ENCODE measurements at regions not wholly inside any gene's neighbourhood (a gene's known extent, or its start where the extent isn't known, plus 50 kb on each side); places are given as distances from the start of the nearest gene placed in this dataset.

DNA sequence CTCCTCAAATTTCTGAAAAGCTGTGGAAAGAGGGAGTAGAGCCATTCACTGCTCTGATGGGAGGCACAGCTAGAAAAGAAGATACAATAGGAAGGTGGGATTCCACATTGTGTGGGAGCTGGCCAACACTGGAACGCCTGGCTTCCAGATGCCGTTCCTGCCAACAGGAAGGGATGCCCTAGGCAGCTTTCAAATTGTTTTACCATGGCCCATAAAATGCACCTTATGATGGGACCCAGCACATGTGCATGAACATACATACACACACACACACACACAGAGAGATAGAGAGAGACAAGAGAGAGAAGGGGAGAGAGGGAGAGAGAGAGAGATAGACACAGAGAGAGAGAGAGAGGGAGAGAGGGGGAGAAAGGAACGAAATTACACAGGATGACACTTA is 86.1 kb upstream of the BZW1 start:
- CTCF ChIA-PET = interaction anchor here (1.1 to 1.6 kb wide), 3 partner anchors 10 to 19 kb away, joined by 4 to 5 read pairs (median 4); no protein-coding TSS in a partner anchor
- Mint-ChIP-seq H3K9me3 (peaks cover 8% of the 10 kb centered on the region), H3K4me1 (no peaks in the 10 kb centered on the region; the same call in 1 of the 2 replicates), H3K27ac (no peak overlapping the region), H3K4me3 (no peak overlapping the region), H3K36me3 (no peaks in the 10 kb centered on the region), H3K27me3 (ENCODE audit: low read depth) (peaks cover 5% of the 10 kb centered on the region)
- TF ChIP-seq SP1 (CRISPR knock-in tag; conservative IDR thresholded peaks at IDR 0.05) = no peak
- TF ChIP-seq, protein P1, sequence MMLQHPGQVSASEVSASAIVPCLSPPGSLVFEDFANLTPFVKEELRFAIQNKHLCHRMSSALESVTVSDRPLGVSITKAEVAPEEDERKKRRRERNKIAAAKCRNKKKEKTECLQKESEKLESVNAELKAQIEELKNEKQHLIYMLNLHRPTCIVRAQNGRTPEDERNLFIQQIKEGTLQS (CRISPR knock-in tag; conservative IDR thresholded peaks at IDR 0.05) = no peak
- DNase-seq (ENCODE audit: low spot score) = no peak
- POLR2A ChIA-PET = no interaction called here
- ATAC-seq = no peak

DNA sequence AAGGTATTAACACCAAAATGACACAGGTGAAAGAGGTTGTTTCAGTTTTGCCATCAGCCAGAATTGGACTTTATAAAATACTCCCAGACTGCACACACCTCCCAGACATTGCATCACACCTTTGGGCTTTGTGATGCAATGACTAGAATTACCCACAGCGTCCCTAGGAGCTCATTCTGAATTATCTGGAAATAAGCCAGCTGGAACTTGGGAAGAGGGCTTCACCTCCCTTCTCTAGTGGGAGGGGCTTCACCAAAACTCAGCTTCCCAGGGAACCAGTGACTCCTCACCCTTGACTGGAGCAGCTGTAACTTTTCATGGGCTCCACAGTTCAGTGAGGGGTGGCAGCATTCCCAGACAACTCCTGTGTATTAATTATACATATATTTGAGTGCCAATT is 83.1 kb upstream of the BZW1 start:
- ChIA-PET CTCF (interaction anchor here (1.1 to 1.5 kb wide), 2 partner anchors 8 to 26 kb away, joined by 3 to 4 read pairs; no protein-coding TSS in a partner anchor), POLR2A (interaction anchor here (1.1 kb wide), 1 partner anchor 16 kb away, joined by 3 read pairs; no protein-coding TSS in a partner anchor)
- Mint-ChIP-seq H3K27me3 (ENCODE audit: low read depth) (peaks cover 5% of the 10 kb centered on the region), H3K4me1 (peaks cover 16% of the 10 kb centered on the region), H3K9me3 (no peaks in the 10 kb centered on the region), H3K27ac (no peak overlapping the region), H3K36me3 (no peaks in the 10 kb centered on the region), H3K4me3 (no peak overlapping the region)
- DNase-seq (ENCODE audit: low spot score) (no peak), ATAC-seq (no peak)
- TF ChIP-seq JAZF1 (CRISPR knock-in tag; IDR thresholded peaks at IDR 0.05) (no peak), GABPB1 (CRISPR knock-in tag; IDR thresholded peaks at IDR 0.05) (peak; percentile 90), ZNF121 (CRISPR knock-in tag; IDR thresholded peaks at IDR 0.05) (no peak)
- TF ChIP-seq, protein P2, sequence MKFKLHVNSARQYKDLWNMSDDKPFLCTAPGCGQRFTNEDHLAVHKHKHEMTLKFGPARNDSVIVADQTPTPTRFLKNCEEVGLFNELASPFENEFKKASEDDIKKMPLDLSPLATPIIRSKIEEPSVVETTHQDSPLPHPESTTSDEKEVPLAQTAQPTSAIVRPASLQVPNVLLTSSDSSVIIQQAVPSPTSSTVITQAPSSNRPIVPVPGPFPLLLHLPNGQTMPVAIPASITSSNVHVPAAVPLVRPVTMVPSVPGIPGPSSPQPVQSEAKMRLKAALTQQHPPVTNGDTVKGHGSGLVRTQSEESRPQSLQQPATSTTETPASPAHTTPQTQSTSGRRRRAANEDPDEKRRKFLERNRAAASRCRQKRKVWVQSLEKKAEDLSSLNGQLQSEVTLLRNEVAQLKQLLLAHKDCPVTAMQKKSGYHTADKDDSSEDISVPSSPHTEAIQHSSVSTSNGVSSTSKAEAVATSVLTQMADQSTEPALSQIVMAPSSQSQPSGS (CRISPR knock-in tag; IDR thresholded peaks at IDR 0.05; ENCODE audit: borderline replicate concordance, low read depth) = no peak
- TF ChIP-seq, protein P3, sequence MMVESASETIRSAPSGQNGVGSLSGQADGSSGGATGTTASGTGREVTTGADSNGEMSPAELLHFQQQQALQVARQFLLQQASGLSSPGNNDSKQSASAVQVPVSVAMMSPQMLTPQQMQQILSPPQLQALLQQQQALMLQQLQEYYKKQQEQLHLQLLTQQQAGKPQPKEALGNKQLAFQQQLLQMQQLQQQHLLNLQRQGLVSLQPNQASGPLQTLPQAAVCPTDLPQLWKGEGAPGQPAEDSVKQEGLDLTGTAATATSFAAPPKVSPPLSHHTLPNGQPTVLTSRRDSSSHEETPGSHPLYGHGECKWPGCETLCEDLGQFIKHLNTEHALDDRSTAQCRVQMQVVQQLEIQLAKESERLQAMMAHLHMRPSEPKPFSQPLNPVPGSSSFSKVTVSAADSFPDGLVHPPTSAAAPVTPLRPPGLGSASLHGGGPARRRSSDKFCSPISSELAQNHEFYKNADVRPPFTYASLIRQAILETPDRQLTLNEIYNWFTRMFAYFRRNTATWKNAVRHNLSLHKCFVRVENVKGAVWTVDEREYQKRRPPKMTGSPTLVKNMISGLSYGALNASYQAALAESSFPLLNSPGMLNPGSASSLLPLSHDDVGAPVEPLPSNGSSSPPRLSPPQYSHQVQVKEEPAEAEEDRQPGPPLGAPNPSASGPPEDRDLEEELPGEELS (CRISPR knock-in tag; IDR thresholded peaks at IDR 0.05) = no peak
- TF ChIP-seq, protein P4, sequence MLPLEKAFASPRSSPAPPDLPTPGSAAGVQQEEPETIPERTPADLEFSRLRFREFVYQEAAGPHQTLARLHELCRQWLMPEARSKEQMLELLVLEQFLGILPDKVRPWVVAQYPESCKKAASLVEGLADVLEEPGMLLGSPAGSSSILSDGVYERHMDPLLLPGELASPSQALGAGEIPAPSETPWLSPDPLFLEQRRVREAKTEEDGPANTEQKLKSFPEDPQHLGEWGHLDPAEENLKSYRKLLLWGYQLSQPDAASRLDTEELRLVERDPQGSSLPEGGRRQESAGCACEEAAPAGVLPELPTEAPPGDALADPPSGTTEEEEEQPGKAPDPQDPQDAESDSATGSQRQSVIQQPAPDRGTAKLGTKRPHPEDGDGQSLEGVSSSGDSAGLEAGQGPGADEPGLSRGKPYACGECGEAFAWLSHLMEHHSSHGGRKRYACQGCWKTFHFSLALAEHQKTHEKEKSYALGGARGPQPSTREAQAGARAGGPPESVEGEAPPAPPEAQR (CRISPR knock-in tag; IDR thresholded peaks at IDR 0.05) = no peak
- TF ChIP-seq, protein P5, sequence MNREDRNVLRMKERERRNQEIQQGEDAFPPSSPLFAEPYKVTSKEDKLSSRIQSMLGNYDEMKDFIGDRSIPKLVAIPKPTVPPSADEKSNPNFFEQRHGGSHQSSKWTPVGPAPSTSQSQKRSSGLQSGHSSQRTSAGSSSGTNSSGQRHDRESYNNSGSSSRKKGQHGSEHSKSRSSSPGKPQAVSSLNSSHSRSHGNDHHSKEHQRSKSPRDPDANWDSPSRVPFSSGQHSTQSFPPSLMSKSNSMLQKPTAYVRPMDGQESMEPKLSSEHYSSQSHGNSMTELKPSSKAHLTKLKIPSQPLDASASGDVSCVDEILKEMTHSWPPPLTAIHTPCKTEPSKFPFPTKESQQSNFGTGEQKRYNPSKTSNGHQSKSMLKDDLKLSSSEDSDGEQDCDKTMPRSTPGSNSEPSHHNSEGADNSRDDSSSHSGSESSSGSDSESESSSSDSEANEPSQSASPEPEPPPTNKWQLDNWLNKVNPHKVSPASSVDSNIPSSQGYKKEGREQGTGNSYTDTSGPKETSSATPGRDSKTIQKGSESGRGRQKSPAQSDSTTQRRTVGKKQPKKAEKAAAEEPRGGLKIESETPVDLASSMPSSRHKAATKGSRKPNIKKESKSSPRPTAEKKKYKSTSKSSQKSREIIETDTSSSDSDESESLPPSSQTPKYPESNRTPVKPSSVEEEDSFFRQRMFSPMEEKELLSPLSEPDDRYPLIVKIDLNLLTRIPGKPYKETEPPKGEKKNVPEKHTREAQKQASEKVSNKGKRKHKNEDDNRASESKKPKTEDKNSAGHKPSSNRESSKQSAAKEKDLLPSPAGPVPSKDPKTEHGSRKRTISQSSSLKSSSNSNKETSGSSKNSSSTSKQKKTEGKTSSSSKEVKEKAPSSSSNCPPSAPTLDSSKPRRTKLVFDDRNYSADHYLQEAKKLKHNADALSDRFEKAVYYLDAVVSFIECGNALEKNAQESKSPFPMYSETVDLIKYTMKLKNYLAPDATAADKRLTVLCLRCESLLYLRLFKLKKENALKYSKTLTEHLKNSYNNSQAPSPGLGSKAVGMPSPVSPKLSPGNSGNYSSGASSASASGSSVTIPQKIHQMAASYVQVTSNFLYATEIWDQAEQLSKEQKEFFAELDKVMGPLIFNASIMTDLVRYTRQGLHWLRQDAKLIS (CRISPR knock-in tag; IDR thresholded peaks at IDR 0.05; ENCODE audit: borderline replicate concordance) = no peak

DNA sequence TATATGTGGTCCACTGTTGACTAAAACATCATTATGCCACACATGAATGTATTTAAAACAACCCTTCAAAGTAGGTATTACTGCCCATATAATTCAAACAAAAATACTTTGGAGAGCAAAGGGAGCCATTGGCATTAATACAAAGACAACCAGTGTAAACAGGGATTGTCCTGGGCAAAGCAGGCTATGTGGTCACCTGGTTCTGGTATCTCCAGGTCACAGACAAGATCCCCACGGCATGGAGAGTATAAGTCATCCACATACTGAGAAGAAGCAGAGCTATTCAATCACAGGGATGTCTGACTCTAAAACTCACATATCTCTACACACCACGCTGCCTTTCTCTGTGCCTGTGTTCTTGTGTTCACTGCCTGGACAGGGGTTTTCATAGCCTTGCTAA is 81.4 kb upstream of the BZW1 start:
- no peak overlapping the region for H3K27ac Mint-ChIP-seq
- peaks cover 16% of the 10 kb centered on the region for H3K4me1 Mint-ChIP-seq
- H3K9me3 Mint-ChIP-seq = no peaks in the 10 kb centered on the region
- DNase-seq (ENCODE audit: low spot score) (no peak), ATAC-seq (no peak)
- ChIA-PET POLR2A (no interaction called here), CTCF (interaction anchor here (4.4 kb wide), 1 partner anchor 17 kb away, joined by 30 read pairs; no protein-coding TSS in a partner anchor)
- no peak for TF ChIP-seq GABPB1 (CRISPR knock-in tag; IDR thresholded peaks at IDR 0.05)
- peaks cover 2% of the 10 kb centered on the region; the same call in 1 of the 2 replicates for H3K27me3 Mint-ChIP-seq (ENCODE audit: low read depth)
- no peaks in the 10 kb centered on the region for H3K36me3 Mint-ChIP-seq
- H3K4me3 Mint-ChIP-seq = no peak overlapping the region

Data from WTC11 (cell line).